ENCODE measurements at regions not wholly inside any gene's neighbourhood (a gene's known extent, or its start where the extent isn't known, plus 50 kb on each side); places are given as distances from the start of the nearest gene placed in this dataset.
"Not testable (repeated sequence)": the region's sequence is repeated elsewhere in the genome, so short reads cannot be mapped to it uniquely, and the experiment has no call there.

DNA sequence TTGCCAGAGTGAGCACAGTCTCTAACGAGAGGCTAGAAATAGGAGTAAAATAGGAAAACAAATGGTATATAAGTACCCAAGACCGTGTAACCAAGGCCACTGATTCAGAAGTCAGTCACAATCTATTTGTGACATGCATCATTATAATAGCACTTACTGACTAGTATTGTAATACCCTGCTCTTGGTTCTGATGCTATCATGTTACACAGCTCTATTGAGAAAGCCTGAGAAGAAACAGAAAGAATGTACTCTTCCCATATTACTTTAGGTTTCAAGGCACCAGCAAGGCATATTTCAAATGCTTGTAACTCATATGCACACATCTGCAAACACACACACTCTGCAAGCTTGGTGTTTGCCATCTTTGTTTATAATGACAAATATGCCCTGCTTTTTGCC lies 746.4 kb downstream of the SLC4A3 start:
- DNase-seq (ENCODE audit: low spot score): no peak
- in situ Hi-C loops (cut with HindIII; ENCODE audit: low sequenced_read_pairs): no loop called here

DNA sequence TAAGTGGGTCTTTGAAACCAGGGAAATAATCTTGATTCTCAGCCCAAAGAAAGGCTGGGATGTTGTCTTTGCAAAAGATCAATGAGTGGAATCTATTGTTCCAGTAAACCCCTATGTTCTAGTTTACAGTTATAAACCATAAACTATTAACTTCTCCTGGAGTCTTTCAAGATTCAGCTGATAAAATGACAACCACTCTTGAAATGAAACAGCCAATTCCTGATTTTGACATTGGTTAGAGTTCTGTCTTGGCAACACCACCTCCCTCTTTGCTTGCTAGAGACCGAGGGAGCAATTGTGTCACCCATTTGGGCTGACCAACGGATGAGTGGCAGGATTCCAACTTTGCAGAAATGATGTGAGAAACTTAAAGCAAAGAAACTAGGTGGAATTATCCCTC lies 746.9 kb downstream of the SLC4A3 start:
- no peak for DNase-seq (ENCODE audit: low spot score)
- in situ Hi-C loops (cut with HindIII; ENCODE audit: low sequenced_read_pairs): no loop called here

DNA sequence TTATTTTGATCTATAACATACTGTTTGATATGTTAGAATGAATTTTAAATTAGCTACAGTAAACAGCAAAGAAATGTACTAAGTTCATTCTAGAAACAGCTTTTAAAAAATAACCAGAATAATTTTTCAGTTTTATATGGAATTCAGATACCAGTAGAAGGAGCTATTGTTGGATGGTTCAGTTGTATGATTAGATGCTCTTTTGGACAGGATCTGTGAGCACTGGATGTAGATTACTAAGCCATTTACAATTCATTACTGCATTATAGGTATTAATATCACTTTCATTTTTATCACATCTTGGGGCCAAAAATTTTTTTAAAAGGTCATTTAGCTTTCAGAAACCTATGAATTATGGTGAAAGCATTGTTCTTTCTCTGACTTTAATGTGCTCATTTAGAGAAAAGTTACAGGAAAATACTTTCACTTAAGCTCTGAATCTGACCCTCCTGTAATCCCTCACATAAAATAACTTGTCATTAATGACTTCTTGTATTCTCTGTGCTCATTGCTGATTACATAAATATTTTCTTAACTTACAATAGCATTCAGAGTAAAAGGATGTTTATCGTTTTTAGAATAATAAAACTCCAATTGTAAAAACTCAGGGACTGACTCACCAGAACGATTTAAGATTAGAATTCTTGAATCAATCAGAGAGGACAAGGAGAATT lies 750.2 kb downstream of the SLC4A3 start:
- in situ Hi-C loops (cut with HindIII; ENCODE audit: low sequenced_read_pairs): no loop called here
- DNase-seq (ENCODE audit: low spot score): no peak

GRCh38 chr2:220387758-220388157 lies 760.3 kb downstream of the SLC4A3 start:
- DNase-seq (ENCODE audit: low spot score): not testable (repeated sequence)

GRCh38 chr2:220393711-220394110 lies 766.3 kb downstream of the SLC4A3 start:
- no peak for DNase-seq (ENCODE audit: low spot score)
- in situ Hi-C loops (cut with HindIII; ENCODE audit: low sequenced_read_pairs): no loop called here

More at GRCh38 chr2:220387758-220388157, 760.3 kb downstream of the SLC4A3 start:
- in situ Hi-C loops (cut with HindIII; ENCODE audit: low sequenced_read_pairs): not testable (repeated sequence)

DNA sequence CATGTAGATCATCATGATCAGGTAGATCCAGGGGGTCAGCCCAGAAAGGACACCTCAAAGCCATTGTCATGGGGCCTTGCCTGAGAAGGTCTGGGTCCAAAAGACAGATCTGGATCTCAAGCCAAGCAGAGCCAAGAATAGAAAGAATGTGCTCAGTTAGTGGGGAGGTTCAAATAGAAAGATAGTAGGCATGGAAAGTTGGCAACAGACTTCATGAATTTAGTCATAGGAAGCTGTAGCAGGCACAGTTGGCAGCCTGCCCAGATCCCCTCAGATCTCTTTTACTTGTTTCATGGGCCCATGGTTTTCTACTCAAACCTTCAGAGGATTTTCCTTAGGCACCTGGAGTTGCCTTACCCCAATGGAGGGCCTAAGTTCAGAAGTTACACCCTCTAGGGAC lies 767.0 kb downstream of the SLC4A3 start:
- peak; percentile 9 for DNase-seq (ENCODE audit: low spot score)
- in situ Hi-C loops (cut with HindIII; ENCODE audit: low sequenced_read_pairs): no loop called here

DNA sequence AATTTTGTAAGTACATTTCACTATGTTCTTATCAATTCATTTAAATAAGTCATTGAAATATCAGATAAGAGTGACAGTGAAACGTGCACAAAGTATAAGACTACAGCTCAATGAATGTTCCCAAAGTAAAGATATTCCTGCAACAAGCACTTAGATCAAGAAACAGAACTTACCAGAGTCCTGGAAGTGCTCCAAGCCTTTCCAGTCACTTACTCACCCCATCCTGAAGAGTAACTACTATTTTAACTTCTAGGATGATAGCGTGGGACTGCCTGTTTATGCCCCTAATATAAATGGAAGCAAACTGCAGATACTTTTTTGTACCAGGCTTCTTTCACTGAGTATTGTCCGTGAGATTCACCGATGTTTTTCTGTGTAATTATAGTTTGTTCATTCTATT lies 768.9 kb downstream of the SLC4A3 start:
- in situ Hi-C loops (cut with HindIII; ENCODE audit: low sequenced_read_pairs): no loop called here
- no peak for DNase-seq (ENCODE audit: low spot score)

DNA sequence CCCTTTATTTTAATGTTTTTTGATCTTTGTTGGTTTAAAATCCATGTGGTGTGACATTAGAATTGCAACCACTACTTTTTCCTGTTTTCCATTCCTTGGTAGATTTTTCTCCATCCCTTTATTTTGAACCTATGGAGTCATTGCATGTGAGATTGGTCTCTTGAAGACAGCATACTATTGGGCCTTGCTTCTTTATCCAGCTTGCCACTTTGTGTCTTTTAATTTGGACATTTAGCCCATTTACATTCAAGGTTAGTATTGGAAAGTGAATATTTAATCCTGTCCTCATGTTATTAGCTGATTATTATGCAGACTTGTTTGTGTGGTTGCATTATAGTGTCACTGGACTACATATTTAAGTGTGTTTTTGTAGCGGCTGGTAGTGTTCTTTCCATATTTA lies 782.9 kb downstream of the SLC4A3 start:
- in situ Hi-C loops (cut with HindIII; ENCODE audit: low sequenced_read_pairs): no loop called here
- no peak for DNase-seq (ENCODE audit: low spot score)

DNA sequence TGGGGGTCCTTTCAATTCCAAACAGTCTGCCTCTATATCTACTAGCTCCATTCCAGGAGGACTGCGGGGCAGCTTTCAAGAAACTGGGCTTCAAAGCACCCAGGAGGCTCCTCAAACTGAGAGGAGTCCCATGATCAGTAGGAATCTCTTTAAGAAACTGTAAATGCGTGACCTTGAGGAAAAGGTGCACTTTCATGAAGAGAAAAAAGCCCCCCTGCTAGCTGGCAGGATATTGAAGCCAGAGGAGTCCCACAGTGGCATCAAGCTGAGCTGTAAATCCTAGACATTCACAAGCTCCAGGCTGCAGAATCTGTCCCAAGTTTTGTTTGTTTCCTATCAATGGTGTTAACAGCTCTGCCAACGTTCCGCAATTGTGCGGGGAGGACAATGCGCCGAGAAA lies 790.1 kb downstream of the SLC4A3 start:
- no peak for DNase-seq (ENCODE audit: low spot score)
- in situ Hi-C loops (cut with HindIII; ENCODE audit: low sequenced_read_pairs): no loop called here

GRCh38 chr2:220419647-220420046 lies 792.2 kb downstream of the SLC4A3 start:
- DNase-seq (ENCODE audit: low spot score): no peak
- in situ Hi-C loops (cut with HindIII; ENCODE audit: low sequenced_read_pairs): no loop called here

DNA sequence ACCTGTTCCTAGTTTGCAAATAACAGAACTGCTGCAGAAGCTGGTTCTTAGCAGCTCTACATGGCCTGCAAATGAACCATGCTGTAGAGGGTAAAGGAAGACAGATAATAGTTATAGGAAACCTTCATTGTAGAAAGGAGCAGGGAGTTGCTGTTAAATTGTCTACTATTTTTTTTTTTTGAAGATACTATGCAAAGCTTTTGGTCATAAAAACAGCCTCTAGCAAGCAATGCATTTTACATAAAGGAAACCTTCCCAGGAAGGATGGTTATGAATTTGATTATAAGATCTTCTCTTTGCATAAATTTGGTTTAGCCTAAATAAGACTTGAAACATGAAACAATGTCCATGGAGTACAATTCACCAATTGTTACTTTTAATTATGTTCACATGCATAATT lies 793.4 kb downstream of the SLC4A3 start:
- in situ Hi-C loops (cut with HindIII; ENCODE audit: low sequenced_read_pairs): no loop called here
- DNase-seq (ENCODE audit: low spot score): no peak

- no peak for DNase-seq (ENCODE audit: low spot score)
- in situ Hi-C loops (cut with HindIII; ENCODE audit: low sequenced_read_pairs): no loop called here
Measured at GRCh38 chr2:220422676-220423075, 795.2 kb downstream of the SLC4A3 start.

GRCh38 chr2:220424561-220424960 lies 797.1 kb downstream of the SLC4A3 start:
- in situ Hi-C loops (cut with HindIII; ENCODE audit: low sequenced_read_pairs): no loop called here
- DNase-seq (ENCODE audit: low spot score): no peak

GRCh38 chr2:220432645-220433044 lies 805.2 kb downstream of the SLC4A3 start:
- in situ Hi-C loops (cut with HindIII; ENCODE audit: low sequenced_read_pairs): no loop called here
- no peak for DNase-seq (ENCODE audit: low spot score)

DNA sequence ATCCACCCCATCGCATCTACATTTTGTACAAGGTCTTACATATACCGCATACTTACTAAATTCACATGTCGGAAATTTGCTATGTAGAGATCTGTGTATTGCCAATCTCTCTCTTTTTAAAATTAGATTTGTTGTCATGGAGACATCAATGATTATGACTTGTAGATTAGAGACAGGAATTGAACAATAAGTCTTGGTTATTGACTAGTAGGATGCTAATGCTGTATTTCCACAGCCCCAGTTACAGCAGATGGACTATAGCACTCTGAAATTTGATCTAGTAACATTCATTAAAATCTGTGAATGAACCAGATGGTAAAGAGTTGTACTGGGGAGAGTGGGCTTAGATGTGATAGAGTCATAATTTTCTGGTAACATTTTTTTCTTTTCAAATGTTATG lies 805.7 kb downstream of the SLC4A3 start:
- in situ Hi-C loops (cut with HindIII; ENCODE audit: low sequenced_read_pairs): no loop called here
- DNase-seq (ENCODE audit: low spot score): no peak

- no peak for DNase-seq (ENCODE audit: low spot score)
- in situ Hi-C loops (cut with HindIII; ENCODE audit: low sequenced_read_pairs): no loop called here
Measured at GRCh38 chr2:220434385-220434784, 807.0 kb downstream of the SLC4A3 start.

- DNase-seq (ENCODE audit: low spot score): no peak
- in situ Hi-C loops (cut with HindIII; ENCODE audit: low sequenced_read_pairs): no loop called here
Measured at GRCh38 chr2:220437938-220438337, 810.5 kb downstream of the SLC4A3 start.

DNA sequence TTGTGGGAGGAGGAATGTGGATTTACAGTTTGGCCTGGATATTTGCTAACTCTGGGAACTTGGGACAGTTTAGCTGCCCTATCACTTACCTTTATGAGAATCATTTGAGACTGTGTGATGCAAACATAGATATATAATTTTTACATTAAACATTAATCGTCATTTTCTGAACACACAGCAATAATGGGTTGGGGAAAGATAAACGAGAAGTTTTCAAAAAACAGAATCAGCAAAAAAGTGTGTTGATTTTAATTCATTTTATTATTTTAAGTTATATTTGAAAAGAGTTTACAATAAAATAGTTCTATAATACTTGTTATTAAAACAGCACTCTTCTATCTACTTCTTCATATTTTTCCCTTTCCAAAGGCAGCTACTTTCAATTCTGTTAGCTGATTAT lies 813.3 kb downstream of the SLC4A3 start:
- in situ Hi-C loops (cut with HindIII; ENCODE audit: low sequenced_read_pairs): no loop called here
- DNase-seq (ENCODE audit: low spot score): no peak

- in situ Hi-C loops (cut with HindIII; ENCODE audit: low sequenced_read_pairs): no loop called here
Measured at GRCh38 chr2:220441404-220441803, 814.0 kb downstream of the SLC4A3 start.

DNA sequence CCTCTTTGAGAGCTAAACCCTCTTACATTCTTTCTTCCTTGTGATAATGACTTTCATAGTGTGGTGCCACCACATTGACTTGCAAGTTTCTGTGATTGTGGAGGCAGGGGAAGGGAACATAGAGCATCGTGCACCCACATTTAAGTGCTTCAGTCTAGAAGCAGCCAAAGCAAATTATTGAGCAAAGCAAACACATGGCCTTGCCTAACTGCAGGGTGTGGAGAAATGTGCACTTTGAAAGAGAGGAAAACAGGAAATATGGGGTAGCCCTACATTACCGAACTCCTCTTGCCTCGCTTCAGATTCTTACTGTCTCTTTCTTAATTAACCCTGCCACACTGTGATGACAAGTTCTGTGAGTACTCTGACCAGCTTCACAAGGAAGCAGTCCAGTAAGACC lies 814.6 kb downstream of the SLC4A3 start:
- in situ Hi-C loops (cut with HindIII; ENCODE audit: low sequenced_read_pairs): no loop called here
- DNase-seq (ENCODE audit: low spot score): no peak

More at GRCh38 chr2:220441404-220441803, 814.0 kb downstream of the SLC4A3 start:
- DNase-seq (ENCODE audit: low spot score): no peak

- in situ Hi-C loops (cut with HindIII; ENCODE audit: low sequenced_read_pairs): no loop called here
Measured at GRCh38 chr2:220445429-220446105, 818.1 kb downstream of the SLC4A3 start.

More at GRCh38 chr2:220445429-220446105, 818.1 kb downstream of the SLC4A3 start:
- DNase-seq (ENCODE audit: low spot score): no peak

All from G401 (cell line).